GM12875 (cell line): ENCODE measurements at regions not wholly inside any gene's neighbourhood (a gene's known extent, or its start where the extent isn't known, plus 50 kb on each side); places are given as distances from the start of the nearest gene placed in this dataset.
"Not testable (repeated sequence)": the region's sequence is repeated elsewhere in the genome, so short reads cannot be mapped to it uniquely, and the experiment has no call there.

Experiments
- H3K4me3 ChIP-seq: one replicate; pipeline ENCODE4 v1.5.1; 2011; ENCODE audit warnings: low read depth, low read length, control low read depth
- CTCF ChIP-seq: IDR thresholded peaks from 2 replicates; pipeline ENCODE4 v1.5.1; 2011; ENCODE audit warnings: low read depth, mild to moderate bottlenecking, control low read depth, inconsistent platforms, low read length, moderate library complexity, borderline replicate concordance; ENCODE audit not compliant: insufficient read depth

GRCh38 chrX:5674036-5674435 lies 554.6 kb downstream of the NLGN4X start:
- no peak for TF ChIP-seq CTCF
- no peak overlapping the region for H3K4me3 ChIP-seq

GRCh38 chrX:5672099-5672498 lies 556.6 kb downstream of the NLGN4X start:
- H3K4me3 ChIP-seq = no peak overlapping the region
- no peak for TF ChIP-seq CTCF

GRCh38 chrX:5666689-5667088 lies 562.0 kb downstream of the NLGN4X start:
- H3K4me3 ChIP-seq = not testable (repeated sequence)

- no peak for TF ChIP-seq CTCF
- H3K4me3 ChIP-seq = no peak overlapping the region
Measured at GRCh38 chrX:5656544-5656943, 572.1 kb downstream of the NLGN4X start.

GRCh38 chrX:5650904-5651303 lies 577.8 kb downstream of the NLGN4X start:
- no peak for TF ChIP-seq CTCF
- H3K4me3 ChIP-seq = no peak overlapping the region

GRCh38 chrX:5648941-5649568 lies 579.6 kb downstream of the NLGN4X start:
- H3K4me3 ChIP-seq = no peak overlapping the region
- no peak for TF ChIP-seq CTCF

- no peak for TF ChIP-seq CTCF
- H3K4me3 ChIP-seq = no peak overlapping the region
Measured at GRCh38 chrX:5646818-5647217, 581.8 kb downstream of the NLGN4X start.

GRCh38 chrX:5644776-5645175 lies 583.9 kb downstream of the NLGN4X start:
- no peak for TF ChIP-seq CTCF
- H3K4me3 ChIP-seq = no peak overlapping the region
